ELR (cell line): ENCODE measurements at regions not wholly inside any gene's neighbourhood (a gene's known extent, or its start where the extent isn't known, plus 50 kb on each side); places are given as distances from the start of the nearest gene placed in this dataset.

ENCODE experiments used
- DNase-seq: peaks from one replicate; pipeline ENCODE4 v3.0.0-alpha.2; 2015; ENCODE audit warnings: low read depth

DNA sequence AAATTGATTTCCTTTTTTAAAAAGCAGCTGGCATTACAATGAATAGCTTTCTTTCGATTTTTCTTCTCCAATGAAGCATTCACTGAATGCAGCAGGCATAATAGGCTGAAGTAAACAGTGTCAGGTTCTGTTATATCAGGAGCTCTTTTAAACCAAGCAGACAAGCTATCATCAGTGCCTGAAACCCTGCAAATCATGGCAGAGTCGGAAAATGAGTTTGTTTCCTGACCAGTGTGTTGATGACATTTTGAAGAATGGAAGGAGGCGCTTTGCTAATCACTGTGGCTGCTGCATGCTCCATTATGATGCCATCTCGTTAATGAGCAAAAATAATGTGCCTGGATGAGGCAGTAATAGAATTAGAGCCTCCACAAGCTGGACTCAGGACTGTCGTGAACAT lies 284.5 kb downstream of the ZNF608 start:
- DNase-seq = no peak

DNA sequence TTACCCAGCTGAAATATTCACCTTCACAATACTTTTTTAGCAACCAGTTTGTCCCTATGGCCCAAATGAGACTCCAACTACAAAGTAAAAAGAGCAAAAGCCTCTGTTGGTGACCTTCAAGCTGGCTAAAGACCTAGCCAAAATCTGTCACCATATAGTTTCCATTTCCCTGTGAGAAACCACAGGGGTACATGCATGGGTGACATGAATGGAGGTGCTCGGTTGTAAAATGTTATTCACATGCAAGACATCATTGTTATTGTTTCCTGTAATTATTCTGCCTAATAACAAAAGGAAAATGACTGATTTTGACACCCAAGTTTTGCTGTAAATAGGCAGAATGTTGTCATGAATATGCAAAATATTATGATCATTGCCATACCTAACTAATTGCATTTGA lies 285.3 kb downstream of the ZNF608 start:
- no peak for DNase-seq

DNA sequence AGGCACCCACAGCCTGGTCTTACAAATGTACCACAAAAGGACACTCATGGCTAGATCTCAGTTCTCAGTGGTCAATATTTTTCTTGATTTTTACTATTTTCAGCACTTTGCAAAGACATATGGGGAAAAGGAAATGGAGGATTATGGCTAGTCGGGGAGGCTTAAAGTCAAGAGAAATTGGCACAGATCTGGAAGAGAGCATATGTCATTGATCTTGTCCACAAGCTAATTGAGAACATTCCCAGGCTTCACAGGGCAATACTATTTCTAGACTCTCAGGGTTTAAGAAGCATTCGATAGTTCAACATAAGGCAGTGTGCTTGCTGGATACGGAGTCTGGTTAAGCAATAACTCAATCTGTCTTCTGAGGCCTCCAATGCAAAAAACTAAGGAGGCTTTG lies 285.8 kb downstream of the ZNF608 start:
- DNase-seq = no peak

DNA sequence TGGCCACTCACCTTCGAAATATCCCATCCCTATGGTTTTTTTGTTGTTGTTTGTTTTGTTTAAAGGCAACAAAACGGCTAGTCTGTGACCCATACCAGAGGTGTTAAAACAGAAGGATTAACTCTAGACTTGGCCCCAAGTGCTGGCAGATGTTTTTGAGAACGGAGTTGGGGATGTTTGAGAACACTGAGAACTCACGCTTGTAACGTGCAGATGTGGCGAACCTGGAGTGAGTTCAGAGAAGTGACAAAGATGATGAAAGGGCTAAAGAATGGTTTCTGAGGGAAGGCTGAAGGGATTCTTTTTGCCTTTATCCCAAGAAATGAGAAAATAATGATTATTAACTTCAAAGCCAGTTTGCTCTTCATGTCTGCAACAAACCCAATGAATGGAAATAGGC lies 286.5 kb downstream of the ZNF608 start:
- no peak for DNase-seq

DNA sequence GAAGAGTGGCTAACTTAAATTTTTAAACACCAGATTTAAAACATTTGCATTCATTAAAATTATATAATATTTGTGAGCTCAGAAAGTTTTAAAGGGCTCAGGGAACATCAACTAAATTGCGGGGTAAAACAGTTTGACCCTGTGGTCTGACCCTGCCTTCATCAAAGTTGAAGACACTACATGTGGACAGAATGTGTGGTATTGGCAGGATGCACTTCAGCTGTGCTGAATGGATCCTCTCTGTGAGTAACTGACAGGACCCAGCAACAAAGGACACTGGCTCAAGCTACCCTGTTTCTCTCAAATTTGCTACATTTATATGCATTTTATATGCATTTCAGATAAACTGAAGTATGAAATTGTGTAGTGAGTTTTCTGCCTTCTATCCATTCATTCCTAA lies 288.5 kb downstream of the ZNF608 start:
- DNase-seq = no peak

DNA sequence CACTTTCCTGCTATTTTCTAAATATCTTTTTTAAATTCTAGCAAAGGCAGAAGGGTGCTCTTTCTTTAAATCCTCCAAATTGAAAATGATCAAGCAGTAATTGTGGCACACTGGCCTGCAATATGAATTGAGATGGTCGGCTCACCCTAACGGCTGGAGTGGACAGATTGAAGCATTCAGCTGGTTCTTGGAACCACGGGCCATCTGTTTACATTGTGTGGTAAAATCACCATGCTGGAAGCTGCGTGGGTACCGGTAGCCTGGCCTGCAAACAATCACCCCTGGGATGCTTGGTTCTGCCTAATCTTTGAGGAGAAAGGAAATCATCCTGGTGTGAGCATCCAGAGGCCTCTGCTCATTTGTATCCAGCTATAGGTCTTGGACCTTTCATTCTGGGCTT lies 289.3 kb downstream of the ZNF608 start:
- no peak for DNase-seq

DNA sequence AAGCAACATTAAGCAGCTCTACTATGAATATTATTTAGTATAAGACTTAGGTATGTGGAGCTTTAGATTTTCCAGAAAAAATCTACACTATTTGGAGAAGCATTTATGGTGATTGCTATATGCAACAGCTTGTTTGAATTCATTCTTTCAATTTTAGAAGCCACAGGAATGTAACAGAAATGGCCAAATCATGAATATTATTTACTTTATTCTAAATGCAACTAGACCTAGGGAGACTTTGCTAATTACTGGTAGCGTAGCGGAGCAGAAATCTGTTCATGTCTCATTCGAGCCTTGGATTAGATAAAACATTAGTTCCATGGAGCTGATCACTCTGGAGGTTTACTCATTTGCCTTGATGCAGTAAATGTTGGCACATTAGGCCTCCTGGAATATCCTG lies 290.2 kb downstream of the ZNF608 start:
- no peak for DNase-seq

DNA sequence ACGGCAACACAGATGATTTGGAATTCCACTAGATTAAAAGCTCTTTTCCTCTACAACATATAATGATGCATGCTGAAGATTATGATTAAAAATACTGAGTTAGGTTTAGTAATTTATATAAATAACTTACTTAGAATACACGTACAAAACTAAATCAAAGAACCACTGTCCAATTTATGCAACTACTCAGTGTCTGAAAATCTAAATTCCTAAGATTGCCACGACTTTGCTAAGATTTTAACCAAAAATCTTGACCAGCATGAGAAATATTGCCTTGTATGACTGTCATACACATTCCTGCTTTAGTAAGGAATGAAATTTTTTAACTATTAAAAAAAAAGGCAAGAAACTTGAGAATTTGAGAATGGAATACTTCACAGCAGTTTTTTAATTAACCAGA lies 292.4 kb downstream of the ZNF608 start:
- DNase-seq = no peak

DNA sequence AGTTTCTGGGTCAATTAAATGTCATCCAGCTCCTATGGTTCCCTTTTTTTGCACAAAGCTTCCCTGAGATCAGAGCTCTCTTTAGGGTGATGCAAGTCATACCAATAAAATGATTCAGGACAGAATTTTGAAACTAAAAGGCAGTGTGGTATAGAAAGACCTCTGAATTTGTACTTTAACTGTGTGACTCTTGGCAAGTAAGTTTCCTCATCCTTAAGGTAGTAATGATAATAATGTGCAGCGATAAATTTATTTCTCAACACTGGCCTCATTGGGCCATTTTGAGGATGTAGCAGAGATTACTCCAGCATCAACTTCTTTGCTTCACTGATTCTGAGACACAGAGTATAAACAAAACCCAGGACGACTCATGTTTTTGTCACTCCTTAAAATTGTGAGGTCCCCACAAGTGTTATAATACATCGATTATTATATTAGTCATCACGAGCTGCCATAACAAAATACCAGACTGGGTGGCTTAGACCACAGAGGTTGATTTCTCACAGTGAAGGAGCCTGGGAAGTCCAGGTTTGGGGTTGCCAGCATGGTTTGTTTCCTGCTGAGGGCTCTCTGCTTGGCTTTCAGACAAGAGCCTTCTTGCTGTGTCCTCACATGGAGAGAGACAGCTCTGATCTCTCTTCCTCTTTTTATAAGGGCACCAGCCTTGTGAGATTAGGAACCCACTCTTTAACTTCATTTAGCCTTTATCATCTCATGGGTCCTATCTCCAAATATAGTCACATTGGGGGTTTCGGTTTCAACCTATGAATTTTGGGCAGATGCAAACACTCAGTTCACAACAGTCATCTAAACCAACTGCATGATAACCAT lies 293.0 kb downstream of the ZNF608 start:
- peak; percentile 50 for DNase-seq

DNA sequence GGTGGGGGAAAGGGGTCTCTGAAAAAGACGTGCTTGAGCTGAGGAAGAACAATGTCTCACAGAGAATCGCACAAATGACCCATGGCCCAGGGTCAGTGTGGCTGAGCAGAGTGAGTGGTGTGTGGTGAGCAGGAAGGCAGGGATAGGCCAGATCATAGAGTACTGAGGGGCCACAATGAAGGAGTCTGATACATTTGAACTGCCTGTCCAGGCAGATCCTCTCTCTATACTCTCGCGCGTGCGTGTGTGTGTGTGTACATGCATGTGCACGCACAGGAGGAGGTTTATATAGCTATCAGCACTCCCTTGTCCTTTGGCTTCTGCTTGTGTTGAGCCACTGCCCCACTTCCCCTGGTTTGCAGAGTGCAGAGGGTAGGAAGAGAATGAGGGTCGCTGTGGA lies 294.0 kb downstream of the ZNF608 start:
- DNase-seq = no peak

DNA sequence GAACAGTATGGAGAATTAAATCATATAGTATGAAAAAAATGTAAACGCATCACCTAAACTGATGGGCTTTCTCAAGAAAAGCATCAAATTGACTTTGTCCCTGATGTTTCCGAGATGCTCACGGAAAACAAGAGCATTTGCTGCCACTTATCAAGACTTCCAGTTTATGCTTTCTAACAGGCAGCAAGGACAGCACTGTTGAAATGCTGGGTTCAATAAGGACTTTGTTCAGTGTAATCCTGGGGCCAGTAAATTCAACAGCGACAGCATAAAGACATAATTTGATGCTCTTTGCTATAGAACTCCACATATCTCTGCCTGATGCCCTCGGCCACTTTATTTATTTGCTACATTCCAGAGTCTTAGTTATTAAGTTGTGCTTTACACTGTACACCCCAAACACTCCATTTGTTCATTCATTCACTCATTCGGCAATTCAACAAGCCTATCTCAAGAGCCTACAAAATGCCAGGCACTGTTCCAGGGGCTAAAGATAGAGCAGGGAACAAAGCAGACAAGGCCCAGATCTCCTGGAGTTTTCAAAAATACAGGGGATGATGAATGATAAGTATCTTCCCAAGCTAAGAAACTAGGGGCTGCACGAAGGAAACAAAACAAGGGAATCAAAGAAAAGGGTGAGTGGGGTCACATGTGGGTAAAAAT lies 294.6 kb downstream of the ZNF608 start:
- DNase-seq = no peak

DNA sequence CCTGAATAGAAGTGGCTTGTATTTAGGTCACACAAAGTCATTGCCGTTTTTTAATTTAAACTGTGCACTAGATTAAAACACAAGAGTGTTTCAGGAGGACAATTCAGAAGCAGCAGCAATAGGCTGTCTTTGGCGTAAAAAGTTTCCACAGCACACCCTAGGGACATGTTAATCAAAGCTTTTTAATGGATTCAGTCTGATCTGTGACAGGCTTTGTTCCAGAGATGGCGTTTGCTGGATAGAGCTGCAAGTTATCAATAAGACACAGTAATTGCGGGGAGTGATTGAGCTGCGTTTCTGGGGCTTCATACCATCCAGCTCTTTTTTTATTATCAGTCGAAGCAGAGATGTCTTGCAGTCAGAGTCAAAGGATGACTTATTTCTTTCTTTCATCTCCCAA lies 300.3 kb downstream of the ZNF608 start:
- no peak for DNase-seq

DNA sequence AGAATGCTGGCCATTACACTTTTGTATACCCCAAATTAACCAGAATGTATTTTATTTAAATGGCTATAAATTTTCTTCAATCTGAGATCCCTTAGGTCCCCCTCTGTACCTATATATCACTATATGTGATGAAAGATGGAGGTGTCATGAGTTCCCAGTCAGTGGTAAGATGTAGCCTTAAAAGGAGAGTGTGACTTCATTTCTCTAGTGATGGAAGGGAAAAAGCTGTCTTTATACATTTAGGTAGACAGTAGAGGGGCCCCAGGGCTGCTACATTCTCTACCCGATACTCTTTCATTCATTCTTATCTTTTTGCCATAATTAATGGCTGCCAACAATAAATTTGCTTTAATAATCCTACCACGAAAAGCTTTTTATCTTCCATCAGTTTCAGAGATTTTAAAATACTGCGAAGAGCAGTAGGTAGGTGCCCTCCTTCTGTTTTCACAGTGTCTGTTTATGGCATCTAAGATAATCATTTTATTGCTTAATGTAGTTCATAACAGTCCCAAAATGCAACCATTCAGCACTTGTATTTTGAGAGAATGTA lies 301.3 kb downstream of the ZNF608 start:
- DNase-seq = no peak

DNA sequence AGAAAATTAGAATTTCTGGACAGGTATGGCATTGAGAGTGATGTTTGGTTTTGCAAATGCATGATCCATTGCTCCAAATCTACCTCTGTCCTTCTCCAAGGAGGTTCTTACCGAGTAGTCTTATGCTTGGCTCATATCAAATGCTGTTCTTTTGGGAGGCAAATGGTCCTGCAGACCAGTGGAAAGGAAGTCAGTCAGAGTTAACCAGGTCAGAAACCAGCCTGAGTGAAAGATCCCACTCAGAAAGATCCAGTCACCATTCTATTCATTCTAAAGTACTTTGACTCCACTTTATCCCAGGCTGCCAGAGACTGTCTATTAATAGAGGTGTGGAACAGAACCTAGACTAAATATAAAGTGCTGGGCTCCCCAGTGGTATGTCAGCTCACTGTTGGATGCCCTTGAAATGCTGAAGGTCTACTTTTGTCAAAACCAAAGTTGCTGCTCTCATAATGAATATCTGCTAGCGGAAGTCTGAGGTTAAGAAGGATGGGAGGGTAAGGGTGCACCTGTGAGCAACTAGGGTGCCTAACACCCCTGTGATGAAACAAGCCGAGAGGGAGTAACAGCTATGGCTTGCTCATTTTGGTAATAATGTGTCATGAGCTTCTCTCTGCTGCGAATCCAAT lies 302.2 kb downstream of the ZNF608 start:
- DNase-seq = no peak

DNA sequence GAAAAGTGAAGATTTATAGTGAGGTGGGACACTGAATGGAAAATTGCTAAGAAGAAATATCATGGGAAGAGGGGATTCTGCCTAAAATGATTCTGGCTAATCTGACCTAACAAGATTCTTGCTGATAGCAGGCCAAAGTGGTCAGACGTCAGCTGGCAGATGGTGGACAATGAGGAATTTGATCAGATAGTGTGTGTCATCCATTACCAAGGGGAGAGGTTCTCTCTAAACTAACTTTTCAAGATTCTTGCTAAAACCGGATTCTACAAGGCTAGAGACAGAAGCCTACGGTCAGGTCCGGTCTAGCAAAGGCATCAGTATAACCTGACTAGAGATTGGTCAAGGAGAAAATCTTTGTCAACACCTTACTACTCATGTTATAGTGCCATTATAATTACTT lies 306.0 kb downstream of the ZNF608 start:
- no peak for DNase-seq

DNA sequence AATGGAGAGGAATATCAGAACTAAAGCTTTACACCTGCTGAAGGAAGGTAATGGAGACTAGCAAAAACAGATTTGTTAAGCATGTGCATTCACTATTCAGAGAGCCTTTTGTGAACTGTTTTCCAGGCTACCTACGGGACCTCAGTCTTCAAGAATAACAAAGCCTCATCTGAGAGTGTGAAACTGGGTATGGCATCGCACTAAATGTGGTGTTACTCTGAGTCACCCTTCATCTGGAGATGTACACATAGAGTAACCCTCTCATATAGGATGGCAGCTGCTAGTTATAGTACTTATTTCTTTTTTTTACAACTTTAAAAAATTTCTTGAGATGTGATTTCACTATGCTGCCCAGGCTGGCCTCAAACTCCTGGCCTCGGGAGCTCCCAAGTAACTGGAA lies 306.8 kb downstream of the ZNF608 start:
- DNase-seq = no peak

DNA sequence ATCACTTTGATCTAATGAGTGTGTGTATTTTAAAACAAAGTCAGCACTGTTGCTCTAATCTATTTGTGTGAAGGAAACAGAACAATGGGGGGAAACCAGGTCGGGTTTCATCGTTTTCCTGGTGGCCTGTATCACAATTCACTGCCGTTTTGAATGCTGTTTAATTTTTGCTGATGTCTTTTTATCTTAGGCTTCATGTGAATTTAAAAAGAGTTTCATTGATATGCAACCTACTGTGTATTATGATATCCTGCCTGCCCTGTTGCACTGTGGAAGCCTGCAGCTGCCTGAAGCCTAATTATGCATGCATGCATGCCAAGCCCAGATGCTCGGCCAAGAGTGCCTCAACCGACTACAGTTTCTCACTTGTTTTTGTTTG lies 307.5 kb downstream of the ZNF608 start:
- DNase-seq = no peak

DNA sequence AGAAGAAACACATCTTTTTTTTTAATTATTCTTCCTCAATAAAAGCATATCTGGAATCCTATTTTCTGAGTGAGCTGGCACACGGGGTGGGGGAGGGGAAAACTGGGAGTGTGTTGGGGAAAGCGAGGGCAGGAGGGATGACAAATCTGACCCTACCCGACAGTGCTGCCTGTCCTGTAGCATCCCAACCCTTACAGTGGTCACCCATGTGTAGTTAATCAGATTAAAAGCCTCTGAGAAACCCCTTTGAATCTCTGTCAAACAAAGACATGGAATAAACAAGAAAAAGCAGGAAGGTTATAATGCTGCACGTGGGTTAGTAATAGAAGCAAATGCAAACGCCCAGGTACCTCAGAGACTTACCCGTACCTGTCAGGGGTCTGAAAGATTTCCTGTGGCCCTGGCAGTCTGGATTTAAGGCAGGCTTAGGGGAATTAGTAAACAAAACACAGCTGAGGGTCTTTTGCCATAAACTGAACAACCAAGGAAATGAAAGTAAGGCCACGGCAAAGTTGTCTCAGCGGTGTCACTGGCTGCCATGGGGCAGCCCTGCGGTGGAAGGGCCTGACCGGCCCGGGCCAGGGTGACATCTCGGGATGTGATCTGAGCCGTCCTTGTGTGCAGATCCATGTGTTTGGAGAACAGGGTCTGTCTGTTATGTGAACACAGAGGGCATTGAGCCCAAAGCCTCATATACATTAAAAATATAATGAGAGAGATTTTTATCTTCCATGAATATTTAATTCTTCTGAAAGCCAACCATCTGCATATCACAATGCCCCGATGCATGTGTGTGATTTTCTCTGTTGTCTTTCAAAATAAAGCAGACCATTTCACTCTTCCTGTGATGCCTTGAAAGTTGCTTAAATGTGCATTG lies 308.2 kb downstream of the ZNF608 start:
- DNase-seq = no peak

DNA sequence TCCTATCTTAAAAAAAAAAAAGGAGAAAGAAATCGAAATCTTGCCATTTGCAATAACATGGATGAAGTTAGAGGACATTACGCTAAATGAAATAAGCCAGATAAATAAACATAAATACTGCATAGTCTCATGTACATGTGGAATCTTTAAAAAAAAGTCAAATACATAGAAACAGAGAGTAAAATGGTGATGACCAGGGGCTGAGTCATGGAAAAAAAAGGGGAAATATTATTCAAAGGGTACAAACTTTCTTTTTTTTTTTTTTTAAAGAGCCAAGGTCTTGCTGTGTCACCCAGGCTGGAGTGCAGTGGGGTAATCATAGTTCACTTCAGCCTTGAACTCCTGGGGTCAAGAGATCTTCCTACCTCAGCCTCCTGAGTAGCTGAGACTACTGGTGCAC lies 310.1 kb downstream of the ZNF608 start:
- DNase-seq = peak; percentile 1

DNA sequence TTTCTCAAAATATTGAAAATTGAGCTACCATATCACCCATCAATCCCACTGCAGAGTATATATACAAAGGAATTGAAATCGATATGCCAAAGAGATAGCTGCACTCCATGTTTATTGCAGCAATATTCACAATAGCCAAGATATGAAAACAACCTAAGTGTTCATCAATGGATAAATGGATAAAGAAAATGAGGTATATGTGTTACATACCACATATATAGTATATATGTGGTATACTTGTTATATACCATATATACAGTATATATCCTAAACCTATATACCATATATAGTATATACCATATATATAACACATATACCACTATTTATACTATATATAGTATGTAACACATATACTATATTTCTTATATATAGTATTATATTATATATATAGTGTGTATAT lies 313.3 kb downstream of the ZNF608 start:
- DNase-seq = no peak

DNA sequence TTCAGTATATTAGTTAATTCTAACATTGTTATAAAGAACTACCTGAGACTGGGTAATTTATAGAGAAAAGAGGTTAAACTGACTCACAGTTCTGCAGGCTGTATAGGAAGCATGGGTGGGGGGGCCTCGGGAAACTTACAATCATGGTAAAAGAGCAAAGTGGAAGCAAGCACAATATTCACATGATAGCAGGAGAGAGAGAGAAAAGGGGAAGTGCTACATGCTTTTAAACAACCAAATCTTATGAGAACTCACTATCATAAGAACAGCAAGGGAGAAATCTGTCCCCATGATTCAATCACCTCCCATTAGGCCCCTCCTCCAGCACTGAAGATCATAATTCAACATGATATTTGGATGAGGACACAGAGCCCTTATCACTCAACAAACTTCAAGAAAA lies 324.9 kb downstream of the ZNF608 start:
- DNase-seq = no peak

DNA sequence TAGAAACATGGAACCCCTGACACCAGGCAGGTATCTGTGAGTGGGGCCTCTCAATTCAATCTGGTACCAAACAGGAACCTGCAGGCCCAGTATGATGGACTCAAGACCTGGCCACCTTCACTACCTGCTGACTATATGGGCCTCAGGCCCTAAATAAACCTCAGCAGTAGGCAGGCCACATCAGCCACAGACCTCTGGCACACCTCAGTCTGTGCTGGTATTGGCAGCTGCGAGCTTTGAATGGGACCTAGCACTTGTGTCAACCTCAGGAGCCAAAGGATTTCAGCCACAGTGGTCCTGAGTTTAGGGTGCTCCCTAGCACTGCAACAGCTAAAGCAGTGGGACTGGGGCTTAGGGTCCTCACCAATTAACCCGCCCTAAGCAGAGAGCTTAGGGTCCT lies 325.5 kb downstream of the ZNF608 start:
- no peak for DNase-seq
